ENCODE measurements at regions not wholly inside any gene's neighbourhood (a gene's known extent, or its start where the extent isn't known, plus 50 kb on each side); places are given as distances from the start of the nearest gene placed in this dataset.

- H3K4me3 ChIP-seq (ENCODE audit: low read length), result no peak overlapping the region
- no peak for TF ChIP-seq CTCF (IDR thresholded peaks at IDR 0.05; ENCODE audit: insufficient read depth, low read depth, low read length, missing control alignments)
- no peak for DNase-seq (ENCODE audit: low read depth)
These were observed 266.0 kb upstream of the ANO3 start for GRCh38 chr11:26065944-26066343.

GRCh38 chr11:26070714-26071380 is 261.1 kb upstream of the ANO3 start:
- no peak for TF ChIP-seq CTCF (IDR thresholded peaks at IDR 0.05; ENCODE audit: insufficient read depth, low read depth, low read length, missing control alignments)
- no peak for DNase-seq (ENCODE audit: low read depth)
- no peak overlapping the region for H3K4me3 ChIP-seq (ENCODE audit: low read length)

GRCh38 chr11:26072614-26073153 is 259.2 kb upstream of the ANO3 start:
- no peak overlapping the region for H3K4me3 ChIP-seq (ENCODE audit: low read length)
- DNase-seq (ENCODE audit: low read depth), result no peak
- TF ChIP-seq CTCF (IDR thresholded peaks at IDR 0.05; ENCODE audit: insufficient read depth, low read depth, low read length, missing control alignments), result no peak

GRCh38 chr11:26073646-26074045 is 258.3 kb upstream of the ANO3 start:
- H3K4me3 ChIP-seq (ENCODE audit: low read length), result no peak overlapping the region
- TF ChIP-seq CTCF (IDR thresholded peaks at IDR 0.05; ENCODE audit: insufficient read depth, low read depth, low read length, missing control alignments), result no peak
- no peak for DNase-seq (ENCODE audit: low read depth)

GRCh38 chr11:26076233-26076990 is 255.5 kb upstream of the ANO3 start:
- no peak for DNase-seq (ENCODE audit: low read depth)
- H3K4me3 ChIP-seq (ENCODE audit: low read length), result no peak overlapping the region
- no peak for TF ChIP-seq CTCF (IDR thresholded peaks at IDR 0.05; ENCODE audit: insufficient read depth, low read depth, low read length, missing control alignments)

- H3K4me3 ChIP-seq (ENCODE audit: low read length), result no peak overlapping the region
- DNase-seq (ENCODE audit: low read depth), result peak; percentile 16
- TF ChIP-seq CTCF (IDR thresholded peaks at IDR 0.05; ENCODE audit: insufficient read depth, low read depth, low read length, missing control alignments), result no peak
These were observed 253.6 kb upstream of the ANO3 start for GRCh38 chr11:26078231-26078821.

Data from epithelial cell of esophagus (primary cell).